A549 (cell line): ENCODE measurements at regions not wholly inside any gene's neighbourhood (a gene's known extent, or its start where the extent isn't known, plus 50 kb on each side); places are given as distances from the start of the nearest gene placed in this dataset.

ENCODE experiments used
- ATAC-seq, 2 experiments: fragments of 200-7000 bp in 1 of 2; fragments of >200 bp in 1 of 2; cut with Nextera tagmentation in 1 of 2; cut with Tn5 transposase in 1 of 2; 3 replicates each; pipeline versions ENCODE4 v1.8.0 to v1.9.1; 2018 to 2020; ENCODE audit warnings: mild to moderate bottlenecking in 1 of 2, moderate library complexity in 1 of 2
- CTCF ChIA-PET: fragments of 300-600 bp; sonication (Branson Sonifier 250); formaldehyde crosslinking; extraction: SDS; loops from one replicate; lab custom pipeline; 2021; ENCODE audit warnings: antibody characterized with exemption, inconsistent platforms; lab: Yijun Ruan, JAX
- POLR2A ChIA-PET: fragments of 350-600 bp; formaldehyde crosslinking; extraction: SDS; loops from one replicate; lab custom pipeline; 2021; ENCODE audit warnings: antibody characterized with exemption, inconsistent platforms; lab: Yijun Ruan, JAX
- DNase-seq, 2 experiments: peaks; one replicate each; pipeline versions ENCODE4 v3.0.0 to v3.0.0-alpha.2; 2011 to 2016; ENCODE audit warnings: low read depth in 1 of 2, low spot score in 1 of 2
- FAIRE-seq: peaks from 2 replicates; lab custom pipeline; 2011; peaks lifted over from hg19 to GRCh38; lab: Jason Lieb, UNC
- H3K27ac ChIP-seq, 2 experiments: fragments of >200 bp; sonication (Bioruptor Twin); formaldehyde crosslinking; 3 replicates each; pipeline ENCODE4 v1.5.1; 2016 to 2017
- H3K4me1 ChIP-seq: fragments of >200 bp; sonication (Bioruptor Twin); formaldehyde crosslinking; 3 replicates; pipeline ENCODE4 v1.6.1; 2016
- H3K4me2 ChIP-seq: fragments of >200 bp; sonication (Bioruptor Twin); formaldehyde crosslinking; 3 replicates; pipeline ENCODE4 v1.6.1; 2016
- H3K4me3 ChIP-seq: fragments of >200 bp; sonication (Bioruptor Twin); formaldehyde crosslinking; 3 replicates; pipeline ENCODE4 v1.5.1; 2016
- H3K9me3 ChIP-seq: fragments of >200 bp; sonication (Bioruptor Twin); formaldehyde crosslinking; 3 replicates; pipeline ENCODE4 v1.6.1; 2016
- BCL3 ChIP-seq: fragments of >200 bp; sonication (Bioruptor Twin); formaldehyde crosslinking; IDR thresholded peaks from 3 replicates; pipeline ENCODE4 v1.6.1; 2016
- BHLHE40 ChIP-seq: IDR thresholded peaks from 2 replicates; pipeline ENCODE4 v1.6.1; 2012; ENCODE audit warnings: low read depth, low read length, inconsistent platforms
- CBX8 ChIP-seq: fragments of 200-600 bp; sonication (generic); IDR thresholded peaks from 2 replicates; pipeline ENCODE4 v1.6.1; 2016
- CHD2 ChIP-seq: fragments of 150-350 bp; IDR thresholded peaks from 2 replicates; pipeline ENCODE4 v1.6.1; 2014; ENCODE audit warnings: low read length; ENCODE audit not compliant: partially characterized antibody
- EHF ChIP-seq: fragments of 250-450 bp; sonication (Bioruptor Pico); IDR thresholded peaks from 2 replicates; pipeline ENCODE4 v1.5.0; 2020; ENCODE audit warnings: mild to moderate bottlenecking
- EP300 ChIP-seq, 2 experiments: fragments of >200 bp; sonication (Bioruptor Twin); formaldehyde crosslinking; IDR thresholded peaks; 2 replicates in 1 of 2; 3 replicates in 1 of 2; pipeline ENCODE4 v1.6.1; 2016 to 2017
- ESRRA ChIP-seq: fragments of 150-350 bp; IDR thresholded peaks from 2 replicates; pipeline ENCODE4 v1.6.1; 2014; ENCODE audit warnings: mild to moderate bottlenecking, low read length, borderline replicate concordance
- FOSL2 ChIP-seq, 2 experiments: fragments of 450-650 bp in 1 of 2; fragments of >200 bp in 1 of 2; sonication (Bioruptor Twin) in 1 of 2; formaldehyde crosslinking; IDR thresholded peaks; 2 replicates each; pipeline versions ENCODE4 v1.5.0 to v1.6.1; 2016 to 2020; ENCODE audit warnings: mild to moderate bottlenecking in 1 of 2, moderate library complexity in 1 of 2
- GATA3 ChIP-seq: IDR thresholded peaks from 2 replicates; pipeline ENCODE4 v1.6.1; 2012; ENCODE audit warnings: borderline replicate concordance
- HEYL ChIP-seq: fragments of 250-450 bp; sonication (Bioruptor Pico); IDR thresholded peaks from 2 replicates; pipeline ENCODE4 v1.8.0; 2021; ENCODE audit warnings: mild to moderate bottlenecking, moderate library complexity
- HOXA7 ChIP-seq: fragments of 250-450 bp; sonication (Bioruptor Pico); IDR thresholded peaks from 2 replicates; pipeline ENCODE4 v1.5.0; 2020; ENCODE audit warnings: mild to moderate bottlenecking, moderate library complexity
- HOXB5 ChIP-seq: fragments of 250-450 bp; sonication (Bioruptor Pico); IDR thresholded peaks from 2 replicates; pipeline ENCODE4 v1.5.0; 2020; ENCODE audit warnings: mild to moderate bottlenecking, moderate library complexity
- JUN ChIP-seq, 2 experiments: fragments of >200 bp; sonication (Bioruptor Twin); formaldehyde crosslinking; IDR thresholded peaks; 2 replicates in 1 of 2; 3 replicates in 1 of 2; pipeline ENCODE4 v1.6.1; 2016 to 2017
- MAX ChIP-seq: IDR thresholded peaks from 2 replicates; pipeline ENCODE4 v1.6.1; 2012
- MAZ ChIP-seq: fragments of 150-350 bp; IDR thresholded peaks from 2 replicates; pipeline ENCODE4 v1.6.1; 2014; ENCODE audit warnings: antibody characterized with exemption, low read depth, low read length, borderline replicate concordance
- POLR2AphosphoS2 ChIP-seq: conservative IDR thresholded peaks from 2 replicates; pipeline ENCODE4 v1.6.1; 2012; ENCODE audit warnings: low read length, improper control_type of control experiment, inconsistent platforms
- RARB ChIP-seq: fragments of 250-450 bp; sonication (Bioruptor Pico); IDR thresholded peaks from 2 replicates; pipeline ENCODE4 v1.8.0; 2021; ENCODE audit warnings: mild to moderate bottlenecking, moderate library complexity
- TFCP2L1 ChIP-seq: fragments of 250-450 bp; sonication (Bioruptor Pico); IDR thresholded peaks from 2 replicates; pipeline ENCODE4 v1.5.0; 2021; ENCODE audit warnings: mild to moderate bottlenecking
- ZNF302 ChIP-seq: fragments of 250-450 bp; sonication (Bioruptor Pico); IDR thresholded peaks from 2 replicates; pipeline ENCODE4 v1.9.0; 2021; ENCODE audit warnings: inconsistent platforms, mild to moderate bottlenecking, moderate library complexity
- ZSCAN20 ChIP-seq: fragments of 250-450 bp; sonication (Bioruptor Pico); IDR thresholded peaks from 2 replicates; pipeline ENCODE4 v1.8.0; 2022; ENCODE audit warnings: mild to moderate bottlenecking, moderate library complexity
- WGBS: methylation state at CpG from one replicate; pipeline ENCODE4 v1.1.6; 2017; ENCODE audit errors: missing lambda C conversion rate; 5-methylcytosine and 5-hydroxymethylcytosine counted together
- TF ChIP-seq, protein P1 (sequence below): fragments of 250-450 bp; sonication (Bioruptor Pico); IDR thresholded peaks from 2 replicates; pipeline ENCODE4 v1.5.0; 2021; ENCODE audit warnings: mild to moderate bottlenecking, moderate library complexity, borderline replicate concordance
- TF ChIP-seq, protein P2 (sequence below): IDR thresholded peaks from 2 replicates; pipeline ENCODE4 v1.6.1; 2012
- TF ChIP-seq, protein P3 (sequence below): fragments of 250-450 bp; sonication (Bioruptor Pico); IDR thresholded peaks from 2 replicates; pipeline ENCODE4 v1.5.0; 2020; ENCODE audit warnings: low read depth, mild to moderate bottlenecking, moderate library complexity
- TF ChIP-seq, protein P4 (sequence below): fragments of >200 bp; sonication (Bioruptor Twin); formaldehyde crosslinking; IDR thresholded peaks from 2 replicates; pipeline ENCODE4 v1.6.1; 2016

GRCh38 chr11:105449100-105449734 lies 160.7 kb upstream of the GRIA4 start:
- H3K4me1 ChIP-seq, result no peaks in the 10 kb centered on the region
- TF ChIP-seq RARB (no peak), MAZ (no peak), FOSL2 (IDR thresholded peaks at IDR 0.05) (no peak), FOSL2 (CRISPR knock-in tag; IDR thresholded peaks at IDR 0.05) (no peak), HOXB5 (CRISPR knock-in tag) (no peak), ESRRA (no peak), BCL3 (no peak), MAX (no peak), CHD2 (no peak), TFCP2L1 (CRISPR knock-in tag) (no peak), BHLHE40 (no peak), CBX8 (no peak), GATA3 (no peak), HOXA7 (CRISPR knock-in tag) (no peak)
- TF ChIP-seq, protein P1, sequence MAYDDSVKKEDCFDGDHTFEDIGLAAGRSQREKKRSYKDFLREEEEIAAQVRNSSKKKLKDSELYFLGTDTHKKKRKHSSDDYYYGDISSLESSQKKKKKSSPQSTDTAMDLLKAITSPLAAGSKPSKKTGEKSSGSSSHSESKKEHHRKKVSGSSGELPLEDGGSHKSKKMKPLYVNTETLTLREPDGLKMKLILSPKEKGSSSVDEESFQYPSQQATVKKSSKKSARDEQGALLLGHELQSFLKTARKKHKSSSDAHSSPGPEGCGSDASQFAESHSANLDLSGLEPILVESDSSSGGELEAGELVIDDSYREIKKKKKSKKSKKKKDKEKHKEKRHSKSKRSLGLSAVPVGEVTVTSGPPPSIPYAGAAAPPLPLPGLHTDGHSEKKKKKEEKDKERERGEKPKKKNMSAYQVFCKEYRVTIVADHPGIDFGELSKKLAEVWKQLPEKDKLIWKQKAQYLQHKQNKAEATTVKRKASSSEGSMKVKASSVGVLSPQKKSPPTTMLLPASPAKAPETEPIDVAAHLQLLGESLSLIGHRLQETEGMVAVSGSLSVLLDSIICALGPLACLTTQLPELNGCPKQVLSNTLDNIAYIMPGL (CRISPR knock-in tag), result no peak
- TF ChIP-seq, protein P2, sequence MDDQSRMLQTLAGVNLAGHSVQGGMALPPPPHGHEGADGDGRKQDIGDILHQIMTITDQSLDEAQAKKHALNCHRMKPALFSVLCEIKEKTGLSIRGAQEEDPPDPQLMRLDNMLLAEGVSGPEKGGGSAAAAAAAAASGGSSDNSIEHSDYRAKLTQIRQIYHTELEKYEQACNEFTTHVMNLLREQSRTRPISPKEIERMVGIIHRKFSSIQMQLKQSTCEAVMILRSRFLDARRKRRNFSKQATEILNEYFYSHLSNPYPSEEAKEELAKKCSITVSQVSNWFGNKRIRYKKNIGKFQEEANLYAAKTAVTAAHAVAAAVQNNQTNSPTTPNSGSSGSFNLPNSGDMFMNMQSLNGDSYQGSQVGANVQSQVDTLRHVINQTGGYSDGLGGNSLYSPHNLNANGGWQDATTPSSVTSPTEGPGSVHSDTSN, result no peak
- TF ChIP-seq, protein P3, sequence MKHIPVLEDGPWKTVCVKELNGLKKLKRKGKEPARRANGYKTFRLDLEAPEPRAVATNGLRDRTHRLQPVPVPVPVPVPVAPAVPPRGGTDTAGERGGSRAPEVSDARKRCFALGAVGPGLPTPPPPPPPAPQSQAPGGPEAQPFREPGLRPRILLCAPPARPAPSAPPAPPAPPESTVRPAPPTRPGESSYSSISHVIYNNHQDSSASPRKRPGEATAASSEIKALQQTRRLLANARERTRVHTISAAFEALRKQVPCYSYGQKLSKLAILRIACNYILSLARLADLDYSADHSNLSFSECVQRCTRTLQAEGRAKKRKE, result no peak
- TF ChIP-seq, protein P4, sequence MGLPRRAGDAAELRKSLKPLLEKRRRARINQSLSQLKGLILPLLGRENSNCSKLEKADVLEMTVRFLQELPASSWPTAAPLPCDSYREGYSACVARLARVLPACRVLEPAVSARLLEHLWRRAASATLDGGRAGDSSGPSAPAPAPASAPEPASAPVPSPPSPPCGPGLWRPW, result no peak
- no peak overlapping the region for H3K4me3 ChIP-seq
- ChIA-PET CTCF (no interaction called here), POLR2A (no interaction called here)
- no peak for FAIRE-seq
- no peaks in the 10 kb centered on the region for H3K9me3 ChIP-seq
- no peak overlapping the region for H3K4me2 ChIP-seq
- no peak overlapping the region for H3K27ac ChIP-seq
- 34% methylated on average over 2 of the region's 2 CpGs for WGBS
- DNase-seq, result no peak
- no peak for ATAC-seq

DNA sequence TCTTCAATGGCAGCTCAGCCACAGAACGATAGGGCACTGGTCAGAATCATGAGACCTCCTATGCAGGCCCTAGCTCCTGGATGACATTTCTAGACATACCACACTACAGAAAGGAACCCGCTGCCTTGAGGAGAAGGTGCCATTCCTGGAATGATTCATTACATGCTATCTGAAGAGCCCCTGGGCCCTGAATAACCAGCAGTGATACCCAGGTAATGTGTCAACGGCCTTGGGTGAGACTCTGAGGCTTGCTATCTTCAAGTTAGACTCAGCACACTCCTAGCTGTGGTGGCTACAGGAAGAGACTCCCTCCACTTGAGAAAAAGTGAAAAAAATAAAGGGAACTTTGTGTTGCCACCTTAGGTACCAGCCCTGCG lies 161.2 kb upstream of the GRIA4 start:
- no peaks in the 10 kb centered on the region for H3K9me3 ChIP-seq
- 25% methylated on average over 3 of the region's 4 CpGs for WGBS
- TF ChIP-seq EHF (CRISPR knock-in tag) (no peak), JUN (IDR thresholded peaks at IDR 0.05) (no peak), POLR2AphosphoS2 (no peak), ZNF302 (CRISPR knock-in tag) (no peak), HEYL (CRISPR knock-in tag) (no peak), EP300 (IDR thresholded peaks at IDR 0.05) (no peak), CBX8 (no peak), MAX (no peak), BCL3 (no peak), ZSCAN20 (CRISPR knock-in tag) (no peak)
- TF ChIP-seq, protein P4, result no peak
- TF ChIP-seq, protein P1 (CRISPR knock-in tag), result no peak
- TF ChIP-seq, protein P3, result no peak

More for the DNA sequence above, 161.2 kb upstream of the GRIA4 start:
- Histone ChIP-seq H3K27ac (no peak overlapping the region), H3K4me2 (no peak overlapping the region), H3K4me1 (no peaks in the 10 kb centered on the region), H3K4me3 (no peak overlapping the region)
- DNase-seq, result no peak
- no peak for FAIRE-seq
- ChIA-PET CTCF (interaction anchor here (0.6 kb wide), 1 partner anchor 648 kb away, joined by 3 read pairs; no protein-coding TSS in a partner anchor), POLR2A (no interaction called here)
- ATAC-seq, result no peak
